ENCODE measurements at regions not wholly inside any gene's neighbourhood (a gene's known extent, or its start where the extent isn't known, plus 50 kb on each side); places are given as distances from the start of the nearest gene placed in this dataset.

DNA sequence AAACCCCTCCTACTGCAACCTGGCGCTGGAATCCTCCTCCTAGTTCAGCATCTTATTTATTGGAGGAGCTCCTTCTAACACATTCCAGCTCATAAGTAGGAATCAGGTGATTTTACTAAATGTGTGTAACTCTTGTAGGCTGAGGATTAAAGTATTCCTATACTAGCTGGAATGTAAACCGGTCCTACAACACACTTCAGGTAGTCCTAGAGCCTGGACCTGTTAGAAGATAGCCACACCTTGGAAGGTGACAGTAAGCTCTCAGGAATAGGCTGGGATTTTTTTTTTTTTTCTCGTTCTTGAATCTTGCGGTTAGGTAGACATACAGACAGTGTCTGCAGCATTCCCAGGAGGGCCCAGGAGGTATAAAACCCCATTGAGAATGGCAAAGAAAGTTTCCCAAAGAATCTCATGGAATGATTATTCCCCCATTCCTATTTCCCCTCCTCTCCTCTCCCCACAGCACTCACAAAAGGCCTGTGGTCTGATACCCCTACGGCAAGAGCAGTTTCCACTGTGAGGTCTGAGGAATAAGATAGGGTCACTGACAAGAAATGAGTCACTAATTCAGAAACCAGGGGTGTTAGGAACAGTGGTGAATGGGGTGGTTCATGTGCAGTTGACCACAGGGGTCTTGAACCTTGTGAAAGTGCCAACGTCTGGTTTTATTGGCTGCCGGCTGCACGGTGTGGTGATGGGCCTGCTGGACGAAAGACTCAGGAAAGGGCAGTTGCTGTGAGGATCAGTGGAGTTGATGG lies 267.1 kb downstream of the UTP18 start:
- H3K4me3 ChIP-seq (ENCODE audit: control insufficient read depth, low read depth, low read length) = no peak overlapping the region
- DNase-seq (ENCODE audit: low read depth) = no peak
- TF ChIP-seq, protein P1, sequence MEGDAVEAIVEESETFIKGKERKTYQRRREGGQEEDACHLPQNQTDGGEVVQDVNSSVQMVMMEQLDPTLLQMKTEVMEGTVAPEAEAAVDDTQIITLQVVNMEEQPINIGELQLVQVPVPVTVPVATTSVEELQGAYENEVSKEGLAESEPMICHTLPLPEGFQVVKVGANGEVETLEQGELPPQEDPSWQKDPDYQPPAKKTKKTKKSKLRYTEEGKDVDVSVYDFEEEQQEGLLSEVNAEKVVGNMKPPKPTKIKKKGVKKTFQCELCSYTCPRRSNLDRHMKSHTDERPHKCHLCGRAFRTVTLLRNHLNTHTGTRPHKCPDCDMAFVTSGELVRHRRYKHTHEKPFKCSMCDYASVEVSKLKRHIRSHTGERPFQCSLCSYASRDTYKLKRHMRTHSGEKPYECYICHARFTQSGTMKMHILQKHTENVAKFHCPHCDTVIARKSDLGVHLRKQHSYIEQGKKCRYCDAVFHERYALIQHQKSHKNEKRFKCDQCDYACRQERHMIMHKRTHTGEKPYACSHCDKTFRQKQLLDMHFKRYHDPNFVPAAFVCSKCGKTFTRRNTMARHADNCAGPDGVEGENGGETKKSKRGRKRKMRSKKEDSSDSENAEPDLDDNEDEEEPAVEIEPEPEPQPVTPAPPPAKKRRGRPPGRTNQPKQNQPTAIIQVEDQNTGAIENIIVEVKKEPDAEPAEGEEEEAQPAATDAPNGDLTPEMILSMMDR (conservative IDR thresholded peaks at IDR 0.05; ENCODE audit: control insufficient read depth, insufficient read depth, low read depth, low read length) = no peak

DNA sequence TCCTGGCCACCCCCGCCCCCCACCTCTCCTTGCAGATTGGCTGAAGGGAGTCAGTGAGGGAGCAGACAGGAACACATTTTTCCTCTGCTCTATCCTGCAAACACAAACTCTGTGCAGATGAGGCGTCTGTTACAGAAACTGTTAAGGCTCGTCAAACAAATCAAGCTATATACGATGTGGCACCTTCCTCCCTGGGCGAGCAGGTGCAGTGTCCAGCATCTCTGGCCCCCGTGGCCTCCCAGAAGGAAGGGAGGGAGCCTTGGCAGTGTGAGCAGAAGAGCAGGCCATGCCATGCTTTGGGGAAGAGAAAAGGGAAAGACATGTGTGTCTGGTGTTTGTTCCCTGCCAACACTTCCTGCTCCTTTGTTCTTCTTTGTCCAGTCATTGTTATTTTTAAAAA lies 267.8 kb downstream of the UTP18 start:
- DNase-seq (ENCODE audit: low read depth) = no peak

DNA sequence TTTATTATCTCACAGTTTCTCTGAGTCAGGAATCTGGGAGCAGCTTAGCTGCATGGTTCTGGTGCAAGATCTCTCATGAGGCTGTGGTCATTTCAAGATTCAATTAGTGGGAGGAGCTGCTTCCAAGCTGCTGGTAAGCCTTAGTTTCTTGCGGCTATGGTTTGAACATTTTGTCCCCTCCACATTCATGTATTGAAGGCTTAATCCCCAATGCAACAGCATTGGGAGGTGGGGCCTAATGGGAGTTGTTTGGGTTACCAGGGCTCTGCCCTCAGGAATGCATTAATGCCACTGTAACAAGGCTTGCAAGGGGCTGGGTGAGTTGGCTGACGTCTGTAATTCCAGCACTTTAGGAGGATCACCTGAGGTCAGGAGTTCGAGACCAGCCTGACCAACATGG lies 272.9 kb downstream of the UTP18 start:
- H3K4me3 ChIP-seq (ENCODE audit: control insufficient read depth, low read depth, low read length) = no peak overlapping the region
- no peak for DNase-seq (ENCODE audit: low read depth)
- TF ChIP-seq, protein P1 (conservative IDR thresholded peaks at IDR 0.05; ENCODE audit: control insufficient read depth, insufficient read depth, low read depth, low read length) = no peak

More for the DNA sequence above, 267.8 kb downstream of the UTP18 start:
- no peak overlapping the region for H3K4me3 ChIP-seq (ENCODE audit: control insufficient read depth, low read depth, low read length)
- TF ChIP-seq, protein P1 (conservative IDR thresholded peaks at IDR 0.05; ENCODE audit: control insufficient read depth, insufficient read depth, low read depth, low read length) = no peak

DNA sequence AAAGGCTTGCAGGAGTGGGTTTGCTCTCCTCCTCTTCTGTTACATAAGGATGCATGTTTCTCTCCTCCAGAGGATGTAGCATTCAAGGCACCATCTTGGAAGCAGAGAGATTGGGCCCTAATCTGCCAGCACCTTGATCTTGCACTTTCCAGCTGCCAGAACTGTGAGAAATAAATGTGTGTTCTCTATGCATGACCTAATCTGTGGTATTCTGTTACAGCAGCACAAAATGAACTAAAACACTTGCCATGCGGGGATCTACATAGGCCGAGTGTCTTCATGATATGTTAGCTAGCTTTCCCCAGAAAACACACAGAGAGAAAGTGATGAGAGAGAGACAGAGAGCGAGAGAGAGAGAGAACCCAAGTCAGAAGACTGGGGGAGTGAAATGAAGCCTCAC lies 273.5 kb downstream of the UTP18 start:
- DNase-seq (ENCODE audit: low read depth) = no peak
- no peak overlapping the region for H3K4me3 ChIP-seq (ENCODE audit: control insufficient read depth, low read depth, low read length)
- TF ChIP-seq, protein P1 (conservative IDR thresholded peaks at IDR 0.05; ENCODE audit: control insufficient read depth, insufficient read depth, low read depth, low read length) = no peak

DNA sequence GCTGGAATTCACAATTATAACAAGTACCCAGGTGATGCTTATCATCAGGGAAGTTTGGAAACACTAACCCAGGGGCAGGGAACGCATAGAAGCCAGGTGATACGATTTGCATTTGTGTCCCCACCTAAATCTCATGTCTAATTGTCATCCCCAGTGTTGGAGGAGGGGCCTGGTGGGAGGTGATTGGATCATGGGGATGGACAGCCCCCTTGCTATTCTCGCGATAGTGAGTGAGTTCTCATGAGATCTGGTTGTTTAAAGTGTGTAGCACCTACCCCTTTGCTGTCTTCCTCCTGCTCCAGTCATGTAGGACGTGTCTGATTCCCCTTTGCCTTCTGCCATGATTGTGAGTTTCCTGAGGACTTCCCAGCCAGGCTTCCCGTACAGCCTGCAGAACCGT lies 276.3 kb downstream of the UTP18 start:
- TF ChIP-seq, protein P1 (conservative IDR thresholded peaks at IDR 0.05; ENCODE audit: control insufficient read depth, insufficient read depth, low read depth, low read length) = no peak
- no peak for DNase-seq (ENCODE audit: low read depth)
- no peak overlapping the region for H3K4me3 ChIP-seq (ENCODE audit: control insufficient read depth, low read depth, low read length)

DNA sequence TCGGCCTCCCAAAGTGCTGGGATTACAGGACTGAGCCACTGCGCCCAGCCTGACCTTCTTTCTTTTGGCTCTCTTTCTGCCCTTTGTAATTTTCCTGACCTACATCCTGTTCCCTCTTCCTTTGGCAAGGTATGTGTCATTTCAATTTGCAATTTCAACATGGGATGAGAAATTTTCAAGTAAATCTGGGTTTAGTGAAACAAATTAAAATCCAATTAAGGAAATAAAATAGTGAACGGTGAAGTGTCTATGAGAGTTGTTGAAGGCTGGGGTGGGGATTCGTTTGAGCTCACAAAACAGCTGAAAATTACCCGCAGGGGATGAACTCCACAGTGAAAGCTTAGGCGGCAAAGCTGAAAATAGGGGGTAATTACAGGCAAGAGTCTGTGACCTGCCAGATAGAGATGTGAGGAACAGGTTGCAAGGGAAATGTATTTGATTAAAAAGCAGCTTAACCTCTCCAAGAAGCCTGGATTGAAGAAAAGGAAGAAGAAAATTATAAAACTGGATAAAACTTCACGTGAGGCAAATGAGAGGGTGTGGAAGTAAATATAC lies 277.7 kb downstream of the UTP18 start:
- TF ChIP-seq, protein P1 (conservative IDR thresholded peaks at IDR 0.05; ENCODE audit: control insufficient read depth, insufficient read depth, low read depth, low read length) = no peak
- H3K4me3 ChIP-seq (ENCODE audit: control insufficient read depth, low read depth, low read length) = no peak overlapping the region
- no peak for DNase-seq (ENCODE audit: low read depth)

Measured in fibroblast of mammary gland (primary cell).